HG02623 (cell line): ENCODE measurements at regions not wholly inside any gene's neighbourhood (a gene's known extent, or its start where the extent isn't known, plus 50 kb on each side); places are given as distances from the start of the nearest gene placed in this dataset.

Experiments
- ATAC-seq: cut with Tn5 transposase; IDR thresholded peaks from one replicate; pipeline ENCODE4 v1.9.1; 2021; ENCODE audit warnings: moderate library complexity; ENCODE audit not compliant: unreplicated experiment

- no peak for ATAC-seq
Observed at GRCh38 chr9:107431461-107431860, 58.1 kb downstream of the KLF4 start.

GRCh38 chr9:107430071-107430470 lies 59.5 kb downstream of the KLF4 start:
- ATAC-seq = no peak

- no peak for ATAC-seq
Observed at GRCh38 chr9:107426126-107426525, 63.4 kb downstream of the KLF4 start.

DNA sequence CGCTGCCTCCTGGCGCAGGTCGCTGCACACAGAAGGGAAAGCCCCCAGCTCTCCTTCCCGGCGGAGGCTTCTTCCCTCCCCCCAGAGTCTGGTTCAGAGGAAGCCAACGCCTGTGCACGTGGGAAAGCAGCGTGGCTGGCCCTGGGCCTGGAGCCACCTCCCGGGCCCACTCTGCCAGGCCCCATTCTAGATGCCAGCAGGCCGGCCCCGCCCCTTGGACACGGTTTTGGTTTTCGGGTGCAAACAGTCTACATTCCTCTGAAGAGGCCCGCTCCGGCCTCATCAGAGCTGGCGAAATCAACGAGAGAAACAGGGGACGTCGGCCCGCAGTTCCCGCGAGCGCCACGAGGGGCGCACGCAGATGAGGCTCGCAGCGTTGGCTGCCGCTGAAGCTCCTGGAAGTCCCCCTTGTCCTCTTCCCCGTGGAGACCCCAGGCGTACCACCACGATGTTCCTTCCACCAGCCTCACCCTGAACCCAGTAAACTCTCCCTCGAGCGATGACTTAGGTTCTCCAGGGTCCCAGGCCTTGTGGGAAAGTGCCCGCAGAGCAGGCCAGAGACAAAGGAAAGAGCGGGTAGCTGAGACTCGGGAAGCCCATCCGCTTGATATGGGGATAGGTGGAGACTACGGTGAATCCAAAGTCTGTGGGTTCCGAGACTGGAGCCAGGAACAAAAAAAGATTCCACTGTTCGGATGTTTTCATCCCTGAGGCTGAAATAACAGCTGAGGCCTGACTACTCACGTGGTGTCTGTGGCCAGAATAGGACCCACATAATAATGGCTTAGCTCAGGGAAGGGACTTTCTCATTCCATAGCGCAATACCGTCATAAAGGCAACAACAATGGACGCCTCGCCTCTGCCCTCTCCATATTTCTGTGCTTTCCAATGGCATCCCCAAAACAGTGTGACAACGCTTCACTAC lies 64.2 kb downstream of the KLF4 start:
- peak; percentile 92 for ATAC-seq

DNA sequence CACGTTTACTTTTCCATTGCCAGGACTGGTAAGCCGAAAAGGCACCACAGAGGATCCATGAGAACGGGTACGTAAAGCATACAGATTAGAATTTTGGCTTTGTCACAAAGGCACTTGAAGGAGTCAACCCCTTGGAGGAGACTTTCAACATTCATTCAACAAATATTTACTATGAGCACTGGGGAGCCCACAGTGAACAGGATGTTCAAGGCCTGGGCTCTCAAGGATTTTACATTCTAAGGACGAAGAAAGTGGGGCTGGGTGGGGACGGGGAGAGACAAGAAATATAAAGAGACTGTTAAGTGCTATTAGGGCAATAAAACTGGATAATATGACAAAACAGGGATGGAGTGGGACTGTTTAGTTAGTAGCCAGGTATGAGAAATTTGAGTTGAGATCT lies 66.0 kb downstream of the KLF4 start:
- no peak for ATAC-seq

DNA sequence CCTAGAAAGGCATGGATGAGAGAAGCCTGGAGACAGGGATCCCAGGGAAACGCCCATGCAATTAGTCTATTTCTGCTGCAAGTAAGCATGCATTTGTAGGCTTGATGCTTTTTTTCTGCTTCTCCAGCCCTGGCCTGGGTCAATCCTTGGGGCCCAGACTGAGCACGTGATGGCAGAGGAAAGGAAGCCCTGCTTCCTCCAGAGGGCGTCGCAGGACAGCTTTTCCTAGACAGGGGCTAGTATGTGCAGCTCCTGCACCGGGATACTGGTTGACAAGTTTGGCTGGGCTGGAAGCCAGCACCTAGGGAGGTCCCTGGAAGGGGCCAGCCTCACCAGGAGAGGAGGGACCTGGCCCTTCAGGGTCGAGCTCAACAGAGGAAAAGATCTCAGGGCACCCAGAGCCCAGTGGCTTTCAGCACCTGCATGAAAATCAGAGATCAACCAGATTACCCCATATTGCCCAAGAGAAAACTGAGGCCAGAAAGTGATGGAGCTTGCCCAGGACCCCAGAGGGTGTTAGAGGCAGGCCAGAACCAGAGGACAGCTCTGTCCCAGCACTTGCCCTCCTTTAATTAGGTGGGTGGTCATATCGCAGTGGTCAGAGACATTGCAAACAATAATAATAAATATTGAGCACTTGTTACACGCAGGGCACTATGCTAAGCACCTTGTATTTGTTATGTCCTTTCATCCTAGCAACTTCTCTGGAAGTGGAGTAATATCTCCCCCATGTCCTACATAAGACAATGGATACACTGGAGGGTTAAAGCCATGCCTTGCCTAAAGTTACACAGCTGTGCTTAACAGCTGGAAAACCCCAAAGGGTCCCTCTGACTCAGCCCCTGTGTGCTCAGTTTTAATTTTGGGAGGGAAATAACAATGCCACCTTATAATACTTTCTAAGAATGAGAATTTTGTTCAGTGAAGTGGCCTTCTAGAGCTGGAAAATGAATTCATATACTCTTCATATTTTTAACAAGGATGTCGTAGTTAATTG lies 67.1 kb downstream of the KLF4 start:
- no peak for ATAC-seq

DNA sequence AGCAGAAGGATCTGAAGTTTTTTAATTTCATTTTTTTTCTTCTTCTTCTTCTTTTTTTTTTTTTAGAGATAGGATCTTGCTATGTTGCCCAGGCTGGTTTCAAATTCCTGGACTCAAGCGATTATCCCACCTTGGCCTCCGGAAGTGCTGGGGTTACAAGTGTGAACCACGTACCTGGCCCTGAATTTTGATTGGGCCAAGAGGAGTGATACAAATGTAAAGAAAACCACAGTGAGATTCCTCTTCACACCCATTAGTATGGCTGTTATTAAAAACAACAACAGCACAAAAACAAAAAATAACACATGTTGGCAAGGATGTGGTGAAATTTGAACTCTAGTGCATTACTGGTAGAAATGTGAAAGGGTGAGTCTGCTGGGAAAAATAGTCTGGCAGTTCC lies 79.1 kb downstream of the KLF4 start:
- no peak for ATAC-seq

- ATAC-seq = no peak
Observed at GRCh38 chr9:107409581-107410389, 79.8 kb downstream of the KLF4 start.

DNA sequence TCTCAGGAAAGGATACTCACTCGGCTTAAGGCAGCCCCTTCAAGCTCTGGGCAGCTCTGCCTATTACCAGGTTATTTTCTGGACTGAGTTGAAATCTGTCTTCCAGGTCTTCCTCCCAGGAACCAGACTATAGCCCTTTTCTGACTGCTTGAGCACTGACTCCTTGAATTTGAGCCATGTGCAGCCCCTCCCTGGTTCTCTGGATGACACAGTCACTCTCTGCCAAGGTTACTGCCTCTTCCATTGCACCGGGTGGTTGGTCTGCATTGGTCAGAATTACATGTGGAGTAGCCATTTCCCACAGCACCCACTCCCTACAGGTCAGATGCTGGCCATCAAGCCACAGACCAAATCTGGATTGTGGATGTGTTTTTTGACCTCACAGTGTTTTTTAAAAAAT lies 81.9 kb downstream of the KLF4 start:
- ATAC-seq = no peak

DNA sequence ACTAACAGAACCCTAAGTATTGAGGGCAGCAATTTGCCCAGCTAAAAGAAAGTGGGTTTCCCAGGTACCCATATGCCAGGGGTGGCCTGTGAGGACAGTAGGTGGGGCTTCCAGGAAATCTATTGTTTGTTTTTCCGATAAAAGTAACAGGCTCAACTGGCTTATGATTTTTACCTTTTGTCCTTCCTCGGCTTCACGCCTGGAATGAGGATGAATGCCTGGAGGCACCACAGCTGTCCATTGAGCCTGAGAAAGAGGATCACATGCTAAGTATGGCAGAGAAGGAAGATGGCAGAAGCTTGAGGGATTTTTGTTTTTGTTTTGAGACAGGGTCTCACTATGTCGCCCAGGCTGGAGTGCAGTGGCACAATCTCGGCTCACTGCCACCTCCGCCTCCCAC lies 84.1 kb downstream of the KLF4 start:
- ATAC-seq = no peak

DNA sequence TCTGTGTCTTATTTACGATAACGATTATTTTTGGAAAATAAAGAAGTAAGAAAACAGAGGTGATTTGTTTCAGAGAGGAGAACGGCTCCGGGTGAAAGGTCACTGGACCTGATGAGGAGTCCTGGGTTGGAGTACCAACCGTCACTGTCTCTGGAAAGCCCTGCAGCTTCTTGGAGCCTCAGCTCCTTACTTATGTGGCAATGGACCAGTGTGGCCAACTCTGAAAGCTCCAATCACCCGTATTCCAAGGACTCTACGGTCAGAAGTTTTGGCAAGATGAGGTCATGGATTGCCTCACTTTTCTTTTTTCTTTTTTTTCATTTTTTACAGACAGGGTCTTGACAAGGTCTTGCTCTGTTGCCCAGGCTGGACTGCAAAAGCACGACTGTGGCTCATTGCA lies 84.8 kb downstream of the KLF4 start:
- no peak for ATAC-seq

- ATAC-seq = no peak
Observed at GRCh38 chr9:107404161-107404560, 85.4 kb downstream of the KLF4 start.

DNA sequence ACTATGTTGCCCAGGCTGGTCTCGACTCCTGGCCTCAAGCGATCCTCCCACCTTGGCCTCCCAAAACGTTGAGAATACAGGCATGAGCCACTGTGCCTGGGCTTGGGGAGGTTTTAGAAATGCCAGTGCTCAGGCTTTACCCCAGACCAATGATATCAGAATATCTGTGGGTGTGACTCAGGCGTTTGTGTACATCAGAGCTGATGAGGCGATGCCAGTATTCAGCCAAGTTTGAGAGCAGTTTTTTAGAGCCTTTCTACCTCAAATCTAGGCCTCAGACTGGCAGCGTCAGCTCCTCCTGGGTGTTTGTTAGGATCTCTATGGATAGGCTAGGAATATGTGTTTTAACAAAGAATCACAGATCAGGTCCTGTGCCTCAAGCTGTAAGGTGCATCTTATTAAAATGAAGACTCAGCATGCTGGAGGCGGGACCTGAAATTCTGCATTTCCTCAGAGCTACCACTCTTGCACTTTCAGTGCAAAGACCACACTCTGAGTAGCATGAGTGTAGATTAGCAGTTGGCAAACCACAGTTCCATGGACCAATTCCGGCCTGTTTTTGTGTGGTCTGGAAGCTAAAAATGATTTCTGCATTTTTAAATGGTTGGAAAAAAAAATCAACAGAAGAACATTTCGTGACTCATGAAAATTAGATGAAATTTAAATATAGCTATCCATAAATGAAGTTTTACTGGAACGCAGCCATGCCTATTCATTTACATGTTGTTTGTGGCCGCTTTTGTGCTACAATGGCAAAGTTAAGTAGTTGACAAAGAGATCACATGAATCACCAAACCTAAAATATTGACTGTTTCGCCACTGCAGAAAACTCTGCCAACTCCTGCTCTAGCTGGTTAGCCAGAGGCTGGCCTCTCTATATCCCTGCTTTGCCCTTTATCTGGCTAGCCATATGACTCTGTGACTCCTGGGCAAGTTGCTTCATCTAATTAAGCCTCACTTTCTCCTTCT lies 92.2 kb downstream of the KLF4 start:
- no peak for ATAC-seq

DNA sequence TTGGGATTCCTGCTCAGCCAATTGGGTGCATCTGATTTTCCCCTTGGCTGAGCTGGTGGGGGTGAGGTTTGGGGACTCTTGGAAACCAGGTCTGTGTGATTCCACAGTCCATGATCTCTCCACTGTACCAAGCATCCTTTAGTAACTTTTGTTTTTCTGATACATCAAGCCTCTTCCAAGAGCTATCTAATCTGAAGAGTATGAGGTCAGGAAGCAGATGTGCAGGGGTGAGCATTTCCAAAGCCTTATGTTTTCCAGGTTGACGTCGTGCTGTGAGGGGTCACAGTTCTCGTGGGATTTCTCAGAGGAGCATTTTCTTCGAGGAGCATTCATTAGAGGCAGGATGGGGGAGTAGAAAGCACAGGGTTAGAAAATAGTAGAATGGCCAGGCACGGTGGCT lies 95.3 kb downstream of the KLF4 start:
- ATAC-seq = no peak

DNA sequence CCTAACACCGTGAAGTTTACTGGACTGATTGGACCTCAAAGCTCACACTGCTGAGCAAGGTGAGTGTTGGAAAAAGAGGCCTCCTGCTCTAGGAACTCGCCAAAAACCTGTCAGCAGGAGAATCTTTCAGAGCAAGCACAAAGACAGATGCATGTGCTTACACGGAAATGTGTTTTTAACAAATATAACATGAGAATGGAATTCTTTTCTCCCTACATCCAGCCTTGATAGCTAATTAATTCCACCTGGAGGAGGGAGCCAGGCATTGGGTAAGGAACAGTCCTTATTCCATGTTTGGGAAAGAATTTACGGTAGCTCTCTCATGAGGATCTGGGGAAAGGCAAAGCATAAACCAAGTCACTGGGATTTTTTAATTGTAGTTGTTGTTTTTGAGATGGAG lies 98.8 kb downstream of the KLF4 start:
- ATAC-seq = no peak

GRCh38 chr9:107390279-107390678 lies 99.3 kb downstream of the KLF4 start:
- ATAC-seq = no peak

DNA sequence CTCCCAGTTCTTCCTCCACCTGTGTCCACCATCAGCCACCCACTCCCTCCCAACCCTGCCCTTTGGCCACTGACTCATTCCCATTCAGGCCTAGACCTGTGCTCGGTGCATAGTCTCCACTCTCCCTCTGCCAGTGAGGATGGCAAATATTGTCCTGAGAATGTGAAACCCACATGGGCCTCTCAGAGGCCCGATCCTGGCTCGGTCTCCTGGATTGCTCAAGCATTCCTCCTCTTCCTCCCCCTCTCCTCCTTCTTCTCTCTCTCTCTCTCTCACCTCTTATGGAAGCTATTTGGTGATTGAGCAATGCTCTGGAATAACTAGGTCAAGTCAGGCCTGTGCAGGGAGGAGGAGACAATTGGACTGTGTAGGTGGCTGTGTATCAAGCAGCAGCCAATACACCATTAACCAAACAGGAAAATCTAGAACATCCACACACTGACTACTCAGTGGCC lies 99.9 kb downstream of the KLF4 start:
- no peak for ATAC-seq

DNA sequence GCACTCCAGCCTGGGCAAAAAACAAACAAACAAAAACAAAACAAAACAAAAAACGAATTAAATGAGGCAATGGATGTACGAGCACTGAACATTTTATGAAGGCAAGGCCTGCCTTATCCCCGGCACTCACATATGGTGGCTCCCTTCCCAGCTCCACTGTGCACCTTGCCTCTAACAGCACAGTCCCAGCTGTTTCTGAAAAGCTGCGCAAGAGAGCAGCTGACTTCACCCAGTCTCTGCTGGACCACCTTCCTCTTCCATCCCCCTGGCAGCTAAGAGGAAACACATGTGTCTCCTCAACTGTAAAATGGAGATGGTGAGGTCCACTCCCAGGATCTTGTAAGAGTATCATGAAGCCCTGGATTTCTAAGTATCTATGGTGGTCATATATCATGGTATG lies 100.7 kb downstream of the KLF4 start:
- no peak for ATAC-seq

- no peak for ATAC-seq
Observed at GRCh38 chr9:107387409-107387808, 102.2 kb downstream of the KLF4 start.

GRCh38 chr9:107386396-107386795 lies 103.2 kb downstream of the KLF4 start:
- ATAC-seq = no peak
